ENCODE measurements at regions not wholly inside any gene's neighbourhood (a gene's known extent, or its start where the extent isn't known, plus 50 kb on each side); places are given as distances from the start of the nearest gene placed in this dataset.

- H3K4me3 Mint-ChIP-seq (ENCODE audit: low read depth) = no peak overlapping the region
- peaks cover 3% of the 10 kb centered on the region for H3K9me3 Mint-ChIP-seq (ENCODE audit: low read depth)
- peaks cover 3% of the 10 kb centered on the region for H3K4me1 Mint-ChIP-seq (ENCODE audit: low read depth)
- no peaks in the 10 kb centered on the region for H3K36me3 Mint-ChIP-seq (ENCODE audit: insufficient read depth)
- no peak for DNase-seq (ENCODE audit: low spot score, unreplicated experiment)
- no peak for TF ChIP-seq CTCF (IDR thresholded peaks at IDR 0.05; ENCODE audit: unreplicated experiment)
- peaks cover 3% of the 10 kb centered on the region for H3K27me3 Mint-ChIP-seq
- H3K27ac Mint-ChIP-seq = no peak overlapping the region
Measured at GRCh38 chr5:62065050-62065449, 241.0 kb upstream of the KIF2A start.

- H3K27me3 Mint-ChIP-seq = no peaks in the 10 kb centered on the region
- no peak overlapping the region for H3K27ac Mint-ChIP-seq
- TF ChIP-seq CTCF (IDR thresholded peaks at IDR 0.05; ENCODE audit: unreplicated experiment) = no peak
- DNase-seq (ENCODE audit: low spot score, unreplicated experiment) = no peak
- H3K9me3 Mint-ChIP-seq (ENCODE audit: low read depth) = peaks cover 3% of the 10 kb centered on the region
- H3K4me3 Mint-ChIP-seq (ENCODE audit: low read depth) = no peak overlapping the region
- H3K4me1 Mint-ChIP-seq (ENCODE audit: low read depth) = peaks cover 3% of the 10 kb centered on the region
- no peaks in the 10 kb centered on the region for H3K36me3 Mint-ChIP-seq (ENCODE audit: insufficient read depth)
Measured at GRCh38 chr5:62066761-62067277, 239.2 kb upstream of the KIF2A start.

- DNase-seq (ENCODE audit: low spot score, unreplicated experiment) = no peak
- Mint-ChIP-seq H3K27ac (no peak overlapping the region), H3K27me3 (no peaks in the 10 kb centered on the region), H3K9me3 (ENCODE audit: low read depth) (peaks cover 3% of the 10 kb centered on the region), H3K4me3 (ENCODE audit: low read depth) (no peak overlapping the region), H3K4me1 (ENCODE audit: low read depth) (peaks cover 3% of the 10 kb centered on the region), H3K36me3 (ENCODE audit: insufficient read depth) (no peaks in the 10 kb centered on the region)
- TF ChIP-seq CTCF (IDR thresholded peaks at IDR 0.05; ENCODE audit: unreplicated experiment) = no peak
Measured at GRCh38 chr5:62068554-62068953, 237.5 kb upstream of the KIF2A start.

- no peak overlapping the region for H3K27ac Mint-ChIP-seq
- H3K27me3 Mint-ChIP-seq = no peaks in the 10 kb centered on the region
- no peaks in the 10 kb centered on the region for H3K36me3 Mint-ChIP-seq (ENCODE audit: insufficient read depth)
- TF ChIP-seq CTCF (IDR thresholded peaks at IDR 0.05; ENCODE audit: unreplicated experiment) = no peak
- H3K4me1 Mint-ChIP-seq (ENCODE audit: low read depth) = peaks cover 11% of the 10 kb centered on the region
- no peak for DNase-seq (ENCODE audit: low spot score, unreplicated experiment)
- H3K9me3 Mint-ChIP-seq (ENCODE audit: low read depth) = no peaks in the 10 kb centered on the region
- H3K4me3 Mint-ChIP-seq (ENCODE audit: low read depth) = no peak overlapping the region
Measured at GRCh38 chr5:62077387-62077786, 228.6 kb upstream of the KIF2A start.

GRCh38 chr5:62077823-62078550 lies 228.0 kb upstream of the KIF2A start:
- Mint-ChIP-seq H3K4me1 (ENCODE audit: low read depth) (peaks cover 11% of the 10 kb centered on the region), H3K27me3 (no peaks in the 10 kb centered on the region), H3K27ac (no peak overlapping the region), H3K9me3 (ENCODE audit: low read depth) (no peaks in the 10 kb centered on the region), H3K4me3 (ENCODE audit: low read depth) (no peak overlapping the region), H3K36me3 (ENCODE audit: insufficient read depth) (no peaks in the 10 kb centered on the region)
- no peak for DNase-seq (ENCODE audit: low spot score, unreplicated experiment)
- TF ChIP-seq CTCF (IDR thresholded peaks at IDR 0.05; ENCODE audit: unreplicated experiment) = no peak
